ENCODE measurements at regions not wholly inside any gene's neighbourhood (a gene's known extent, or its start where the extent isn't known, plus 50 kb on each side); places are given as distances from the start of the nearest gene placed in this dataset.
A peak's percentile ranks its signal among the peaks of the same experiment; 100 is the strongest.

- Histone ChIP-seq H3K56ac (ENCODE audit: extremely low read depth, insufficient read depth, low read length) (peak overlapping the region; percentile 13; the same call in 1 of the 2 replicates), H3K14ac (replicated peaks; ENCODE audit: low read depth, low read length) (no peak overlapping the region), H3K18ac (ENCODE audit: low read depth, low read length) (no peak overlapping the region; the same call in 1 of the 2 replicates), H2BK20ac (ENCODE audit: low read depth, low read length) (peak overlapping the region; percentile 15; the same call in 1 of the 2 replicates), H3K36me3 (ENCODE audit: control insufficient read depth, insufficient read depth, low read length) (no peaks in the 10 kb centered on the region), H4K20me1 (ENCODE audit: insufficient read depth, low read length) (no peaks in the 10 kb centered on the region), H4K91ac (ENCODE audit: insufficient read depth, low read depth, low read length) (peak overlapping the region; percentile 1; the same call in 1 of the 2 replicates), H4K8ac (ENCODE audit: low read depth in 2 of 2, low read length in 2 of 2) (peak overlapping the region in 1 of 2 experiments; percentile 40; a peak in 1 of 4 replicates), H3K4me2 (ENCODE audit: low read depth, low read length) (peak overlapping the region; percentile 56; the same call in 1 of the 2 replicates), H3K9me3 (ENCODE audit: control insufficient read depth, insufficient read depth, low read length) (no peaks in the 10 kb centered on the region), H2AK9ac (replicated peaks; ENCODE audit: low read depth, low read length, poor library complexity) (no peak overlapping the region), H3K4me3 (ENCODE audit: insufficient read depth, low read depth, low read length) (no peak overlapping the region), H2AFZ (replicated peaks; ENCODE audit: low read length, poor library complexity) (no peak overlapping the region), H3K9me1 (ENCODE audit: insufficient read depth, low read length) (no peaks in the 10 kb centered on the region; the same call in 1 of the 2 replicates), H3K4ac (ENCODE audit: low read depth, low read length) (no peak overlapping the region), H2BK120ac (ENCODE audit: low read depth, low read length) (peak overlapping the region; percentile 31; the same call in 1 of the 2 replicates), H4K5ac (ENCODE audit: low read depth, low read length) (no peak overlapping the region), H3K27ac (ENCODE audit: insufficient read depth, low read length) (no peak overlapping the region), H3K79me1 (ENCODE audit: low read depth in 1 of 2, low read length in 2 of 2) (no peaks in the 10 kb centered on the region), H2BK15ac (ENCODE audit: low read depth, low read length) (no peak overlapping the region), H2BK5ac (ENCODE audit: low read depth, low read length, poor library complexity, severe bottlenecking) (peak overlapping the region; percentile 72), H3K23ac (ENCODE audit: low read depth, low read length) (no peak overlapping the region), H3K27me3 (ENCODE audit: control insufficient read depth, insufficient read depth, low read length) (no peaks in the 10 kb centered on the region), H3K9ac (ENCODE audit: low read depth, low read length) (no peak overlapping the region), H3K4me1 (ENCODE audit: control insufficient read depth, insufficient read depth, low read length) (0 out of 2 replicates have a peak, but pooled peaks cover 2% of the 10 kb centered on the region), H2AK5ac (ENCODE audit: low read depth, low read length) (no peak overlapping the region)
- ChIA-PET CTCF (interaction anchor here (1.1 kb wide), 1 partner anchor 11 kb away, joined by 3 read pairs; no protein-coding TSS in a partner anchor), POLR2A (ENCODE audit: unreplicated experiment) (interaction anchor here (0.6 kb wide), 1 partner anchor 103 kb away, joined by 7 read pairs; no protein-coding TSS in a partner anchor)
- dilution Hi-C loops (cut with HindIII; ENCODE audit: low sequenced_read_pairs, unreplicated experiment) (no loop called here), intact Hi-C loops (cut with micrococcal nuclease) (no loop called here), in situ Hi-C loops (cut with MboI; ENCODE audit: low sequenced_read_pairs) (no loop called here)
- BruUV-seq (replicated peaks), result no TSS peak
- DNase-seq, result peak; percentile 27
- no peak for TF ChIP-seq USF2 (IDR thresholded peaks at IDR 0.05; ENCODE audit: low read depth, low read length)
- peak; percentile 52 for ATAC-seq (ENCODE audit: low read depth)
- WGBS, 2 experiments (ENCODE audit: extremely low coverage in 2 of 2, insufficient read length in 1 of 2), result no CpG with 5 or more reads among the region's 1 CpG
These were observed 650.3 kb upstream of the FAM241A start for GRCh38 chr4:111494971-111495370.

Data from IMR-90 (cell line).